ENCODE measurements at regions not wholly inside any gene's neighbourhood (a gene's known extent, or its start where the extent isn't known, plus 50 kb on each side); places are given as distances from the start of the nearest gene placed in this dataset.

GRCh38 chr16:80389338-80389737, 151.5 kb upstream of the DYNLRB2 start:
- TF ChIP-seq, protein P1, sequence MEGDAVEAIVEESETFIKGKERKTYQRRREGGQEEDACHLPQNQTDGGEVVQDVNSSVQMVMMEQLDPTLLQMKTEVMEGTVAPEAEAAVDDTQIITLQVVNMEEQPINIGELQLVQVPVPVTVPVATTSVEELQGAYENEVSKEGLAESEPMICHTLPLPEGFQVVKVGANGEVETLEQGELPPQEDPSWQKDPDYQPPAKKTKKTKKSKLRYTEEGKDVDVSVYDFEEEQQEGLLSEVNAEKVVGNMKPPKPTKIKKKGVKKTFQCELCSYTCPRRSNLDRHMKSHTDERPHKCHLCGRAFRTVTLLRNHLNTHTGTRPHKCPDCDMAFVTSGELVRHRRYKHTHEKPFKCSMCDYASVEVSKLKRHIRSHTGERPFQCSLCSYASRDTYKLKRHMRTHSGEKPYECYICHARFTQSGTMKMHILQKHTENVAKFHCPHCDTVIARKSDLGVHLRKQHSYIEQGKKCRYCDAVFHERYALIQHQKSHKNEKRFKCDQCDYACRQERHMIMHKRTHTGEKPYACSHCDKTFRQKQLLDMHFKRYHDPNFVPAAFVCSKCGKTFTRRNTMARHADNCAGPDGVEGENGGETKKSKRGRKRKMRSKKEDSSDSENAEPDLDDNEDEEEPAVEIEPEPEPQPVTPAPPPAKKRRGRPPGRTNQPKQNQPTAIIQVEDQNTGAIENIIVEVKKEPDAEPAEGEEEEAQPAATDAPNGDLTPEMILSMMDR (IDR thresholded peaks at IDR 0.05; ENCODE audit: insufficient read depth, low read length, poor library complexity, severe bottlenecking): no peak
- TF ChIP-seq EZH2phosphoT487 (conservative IDR thresholded peaks at IDR 0.05; ENCODE audit: low read length): no peak

Data from SU-DHL-6 (cell line).